PC-9 (cell line): ENCODE measurements at regions not wholly inside any gene's neighbourhood (a gene's known extent, or its start where the extent isn't known, plus 50 kb on each side); places are given as distances from the start of the nearest gene placed in this dataset.

Source experiments
- EZH2 ChIP-seq: fragments of 200-600 bp; sonication (generic); IDR thresholded peaks from 2 replicates; pipeline ENCODE4 v1.8.0; 2017; ENCODE audit warnings: antibody characterized with exemption, low read depth
- TF ChIP-seq, protein P1 (sequence below): fragments of 200-600 bp; sonication (generic); conservative IDR thresholded peaks from 2 replicates; pipeline ENCODE4 v1.6.1; 2017; ENCODE audit warnings: mixed run types, antibody characterized with exemption, mild to moderate bottlenecking, moderate library complexity

DNA sequence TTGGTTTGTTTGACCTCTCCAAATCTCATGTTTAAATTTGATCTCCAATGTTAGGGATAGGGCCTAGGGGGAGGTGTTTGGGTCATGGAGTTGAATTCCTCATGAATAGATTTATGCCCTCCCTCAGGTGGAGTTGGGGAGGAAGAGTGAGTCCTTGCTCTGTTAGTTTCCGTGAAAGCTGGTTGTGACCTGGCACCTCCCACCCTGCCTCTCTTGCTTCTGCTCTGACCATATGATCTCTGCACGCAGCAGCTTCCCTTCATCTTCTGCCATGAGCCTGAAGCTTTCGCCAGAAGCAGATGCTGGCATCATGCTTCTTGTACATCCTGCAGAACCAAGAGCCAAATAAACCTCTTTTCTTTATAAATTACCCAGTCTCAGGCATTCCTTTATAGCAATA, 231.6 kb upstream of the ERBB4 start:
- TF ChIP-seq, protein P1, sequence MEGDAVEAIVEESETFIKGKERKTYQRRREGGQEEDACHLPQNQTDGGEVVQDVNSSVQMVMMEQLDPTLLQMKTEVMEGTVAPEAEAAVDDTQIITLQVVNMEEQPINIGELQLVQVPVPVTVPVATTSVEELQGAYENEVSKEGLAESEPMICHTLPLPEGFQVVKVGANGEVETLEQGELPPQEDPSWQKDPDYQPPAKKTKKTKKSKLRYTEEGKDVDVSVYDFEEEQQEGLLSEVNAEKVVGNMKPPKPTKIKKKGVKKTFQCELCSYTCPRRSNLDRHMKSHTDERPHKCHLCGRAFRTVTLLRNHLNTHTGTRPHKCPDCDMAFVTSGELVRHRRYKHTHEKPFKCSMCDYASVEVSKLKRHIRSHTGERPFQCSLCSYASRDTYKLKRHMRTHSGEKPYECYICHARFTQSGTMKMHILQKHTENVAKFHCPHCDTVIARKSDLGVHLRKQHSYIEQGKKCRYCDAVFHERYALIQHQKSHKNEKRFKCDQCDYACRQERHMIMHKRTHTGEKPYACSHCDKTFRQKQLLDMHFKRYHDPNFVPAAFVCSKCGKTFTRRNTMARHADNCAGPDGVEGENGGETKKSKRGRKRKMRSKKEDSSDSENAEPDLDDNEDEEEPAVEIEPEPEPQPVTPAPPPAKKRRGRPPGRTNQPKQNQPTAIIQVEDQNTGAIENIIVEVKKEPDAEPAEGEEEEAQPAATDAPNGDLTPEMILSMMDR = no peak
- TF ChIP-seq EZH2 = no peak
